SK-N-SH (cell line): ENCODE measurements at regions not wholly inside any gene's neighbourhood (a gene's known extent, or its start where the extent isn't known, plus 50 kb on each side); places are given as distances from the start of the nearest gene placed in this dataset.

Source experiments
- CHD2 ChIP-seq: fragments of 150-350 bp; IDR thresholded peaks from 2 replicates; pipeline ENCODE4 v1.6.1; 2018; ENCODE audit warnings: low read length; ENCODE audit not compliant: partially characterized antibody
- GABPA ChIP-seq: IDR thresholded peaks from 2 replicates; pipeline ENCODE4 v1.4.0; 2012; ENCODE audit warnings: low read depth, mild to moderate bottlenecking
- GATA2 ChIP-seq: sonication (generic); formaldehyde crosslinking; IDR thresholded peaks from 2 replicates; pipeline ENCODE4 v1.5.0; 2020; ENCODE audit warnings: mild to moderate bottlenecking, missing genetic modification reagents
- JUND ChIP-seq: IDR thresholded peaks from 2 replicates; pipeline ENCODE4 v1.4.0; 2012
- POLR2AphosphoS5 ChIP-seq: IDR thresholded peaks from 2 replicates; pipeline ENCODE4 v1.6.1; 2012; ENCODE audit warnings: low read depth, low read length
- TCF12 ChIP-seq: IDR thresholded peaks from 2 replicates; pipeline ENCODE4 v1.4.0; 2012
- TF ChIP-seq, protein P1 (sequence below): fragments of 200-600 bp; sonication (generic); IDR thresholded peaks from 2 replicates; pipeline ENCODE4 v1.6.1; 2017; ENCODE audit warnings: antibody characterized with exemption, mild to moderate bottlenecking, moderate library complexity
- TF ChIP-seq, protein P2 (sequence below): fragments of 150-350 bp; IDR thresholded peaks from 2 replicates; pipeline ENCODE4 v1.6.1; 2016; ENCODE audit warnings: mild to moderate bottlenecking, low read depth, low read length

DNA sequence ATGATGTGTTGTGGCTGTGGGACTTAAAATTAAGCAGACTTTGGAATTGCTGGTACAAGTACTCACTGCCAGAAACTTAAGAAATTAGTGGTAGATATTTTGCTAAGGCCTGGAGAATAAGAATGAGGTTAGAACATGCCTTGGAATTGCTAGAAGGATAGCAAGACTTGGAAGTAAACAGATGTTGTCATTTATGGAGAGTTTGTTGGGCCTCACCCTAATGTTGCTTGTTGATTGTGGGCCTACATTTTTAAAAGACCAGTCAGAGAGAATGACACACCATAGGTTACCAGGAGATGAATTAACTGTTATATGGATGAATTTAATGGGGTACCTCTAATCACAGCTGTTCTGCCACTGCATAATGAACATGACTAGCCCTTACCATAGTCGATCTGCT, 120.1 kb upstream of the GAS1 start:
- TF ChIP-seq, protein P1, sequence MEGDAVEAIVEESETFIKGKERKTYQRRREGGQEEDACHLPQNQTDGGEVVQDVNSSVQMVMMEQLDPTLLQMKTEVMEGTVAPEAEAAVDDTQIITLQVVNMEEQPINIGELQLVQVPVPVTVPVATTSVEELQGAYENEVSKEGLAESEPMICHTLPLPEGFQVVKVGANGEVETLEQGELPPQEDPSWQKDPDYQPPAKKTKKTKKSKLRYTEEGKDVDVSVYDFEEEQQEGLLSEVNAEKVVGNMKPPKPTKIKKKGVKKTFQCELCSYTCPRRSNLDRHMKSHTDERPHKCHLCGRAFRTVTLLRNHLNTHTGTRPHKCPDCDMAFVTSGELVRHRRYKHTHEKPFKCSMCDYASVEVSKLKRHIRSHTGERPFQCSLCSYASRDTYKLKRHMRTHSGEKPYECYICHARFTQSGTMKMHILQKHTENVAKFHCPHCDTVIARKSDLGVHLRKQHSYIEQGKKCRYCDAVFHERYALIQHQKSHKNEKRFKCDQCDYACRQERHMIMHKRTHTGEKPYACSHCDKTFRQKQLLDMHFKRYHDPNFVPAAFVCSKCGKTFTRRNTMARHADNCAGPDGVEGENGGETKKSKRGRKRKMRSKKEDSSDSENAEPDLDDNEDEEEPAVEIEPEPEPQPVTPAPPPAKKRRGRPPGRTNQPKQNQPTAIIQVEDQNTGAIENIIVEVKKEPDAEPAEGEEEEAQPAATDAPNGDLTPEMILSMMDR = no peak
- TF ChIP-seq CHD2 (no peak), JUND (no peak), POLR2AphosphoS5 (no peak), GATA2 (CRISPR knock-in tag) (no peak), GABPA (no peak), TCF12 (no peak)
- TF ChIP-seq, protein P2, sequence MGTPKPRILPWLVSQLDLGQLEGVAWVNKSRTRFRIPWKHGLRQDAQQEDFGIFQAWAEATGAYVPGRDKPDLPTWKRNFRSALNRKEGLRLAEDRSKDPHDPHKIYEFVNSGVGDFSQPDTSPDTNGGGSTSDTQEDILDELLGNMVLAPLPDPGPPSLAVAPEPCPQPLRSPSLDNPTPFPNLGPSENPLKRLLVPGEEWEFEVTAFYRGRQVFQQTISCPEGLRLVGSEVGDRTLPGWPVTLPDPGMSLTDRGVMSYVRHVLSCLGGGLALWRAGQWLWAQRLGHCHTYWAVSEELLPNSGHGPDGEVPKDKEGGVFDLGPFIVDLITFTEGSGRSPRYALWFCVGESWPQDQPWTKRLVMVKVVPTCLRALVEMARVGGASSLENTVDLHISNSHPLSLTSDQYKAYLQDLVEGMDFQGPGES = no peak
